ENCODE measurements at regions not wholly inside any gene's neighbourhood (a gene's known extent, or its start where the extent isn't known, plus 50 kb on each side); places are given as distances from the start of the nearest gene placed in this dataset.
"Not testable (repeated sequence)": the region's sequence is repeated elsewhere in the genome, so short reads cannot be mapped to it uniquely, and the experiment has no call there.

DNA sequence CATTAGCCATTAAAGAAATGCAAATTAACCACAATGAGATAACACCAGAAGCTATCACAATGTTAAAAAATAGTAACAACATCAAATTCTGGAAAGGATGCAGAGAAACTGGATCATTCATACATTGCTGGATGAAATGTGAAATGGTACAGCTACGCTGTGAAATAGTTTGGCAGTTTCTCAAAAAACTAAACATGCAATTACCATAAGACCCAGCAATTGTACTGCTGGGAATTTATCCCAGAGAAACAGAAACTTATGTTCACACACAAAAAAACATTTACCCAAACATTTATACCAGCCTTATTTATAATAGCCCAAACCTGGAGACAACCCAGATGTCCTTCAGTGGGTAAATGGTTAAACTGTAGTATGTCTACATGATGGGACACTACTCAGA is 592.9 kb downstream of the ZNF608 start:
- DNase-seq: no peak

DNA sequence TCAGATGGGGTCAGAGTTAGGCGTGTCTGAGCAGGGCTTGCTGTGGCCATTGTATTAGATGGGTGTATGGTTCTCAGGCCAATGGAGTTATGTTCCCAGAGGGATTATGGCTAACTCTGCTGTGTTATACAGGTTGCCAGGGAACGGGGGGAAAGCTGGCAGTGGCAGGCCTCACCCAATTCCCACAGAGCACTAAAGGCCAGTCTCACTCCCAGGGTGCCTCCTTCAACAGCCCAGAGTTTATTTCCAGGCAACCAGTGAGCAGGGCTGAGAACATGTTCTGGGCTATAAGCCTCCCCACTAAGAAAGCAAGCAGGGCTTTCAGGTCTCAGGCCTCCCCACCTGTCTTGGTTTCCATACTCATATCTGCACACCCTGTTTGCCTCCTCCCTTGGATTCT is 597.9 kb downstream of the ZNF608 start:
- DNase-seq: no peak

DNA sequence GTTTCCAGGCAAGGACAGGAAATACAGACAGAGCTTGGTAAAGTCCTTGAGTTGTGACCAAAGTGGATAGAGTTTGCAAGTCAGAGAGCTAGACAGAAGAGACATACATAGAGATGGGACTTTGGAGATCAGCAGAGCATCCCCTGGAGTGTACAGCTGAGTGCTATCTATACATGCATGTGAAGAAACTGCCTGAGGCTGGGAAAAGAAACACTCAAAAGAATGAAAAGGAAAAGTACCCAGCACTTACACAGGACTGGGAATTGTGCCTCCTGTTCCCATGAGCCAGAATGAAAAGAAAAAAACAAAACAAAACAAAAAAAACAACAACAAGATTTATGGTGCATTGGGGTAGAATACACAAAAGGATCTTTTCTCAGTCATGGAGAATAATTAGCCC is 606.4 kb downstream of the ZNF608 start:
- no peak for DNase-seq

DNA sequence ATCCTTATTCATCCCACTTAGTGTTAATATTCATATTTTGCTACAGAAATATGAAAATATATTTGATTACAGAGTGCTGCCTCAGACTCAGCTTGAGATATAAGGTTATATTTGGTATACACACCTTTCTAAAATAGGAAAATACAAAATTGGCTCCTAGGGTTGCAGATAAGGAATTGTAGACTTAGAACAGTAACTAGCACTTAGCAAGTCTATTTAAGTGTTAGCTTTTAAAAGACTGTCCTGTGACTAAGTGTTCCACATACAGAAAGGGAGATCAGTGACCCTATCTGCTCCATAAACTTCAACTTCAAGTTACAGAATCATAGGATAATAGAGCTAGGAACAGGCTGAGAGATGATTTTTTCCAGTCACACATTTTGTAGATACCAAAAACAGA is 607.0 kb downstream of the ZNF608 start:
- DNase-seq: no peak

DNA sequence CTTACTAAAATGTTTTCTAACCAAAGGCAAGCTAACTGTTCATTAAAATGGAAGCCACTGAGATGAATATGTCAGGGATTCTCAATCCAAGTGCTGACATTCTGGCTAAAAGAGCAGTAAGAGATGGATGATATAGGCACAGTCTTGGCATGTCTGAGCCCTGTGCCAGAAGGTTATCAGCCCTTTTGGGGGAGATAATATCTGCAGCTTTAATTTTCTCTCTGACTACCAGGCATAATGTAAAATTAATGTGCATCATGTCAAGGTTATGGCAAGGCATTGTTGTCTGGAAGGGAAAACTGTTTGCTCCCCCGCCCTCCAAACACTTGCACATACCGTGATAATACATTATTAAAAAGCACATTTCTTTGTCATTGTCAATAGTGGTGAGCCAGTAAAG is 609.8 kb downstream of the ZNF608 start:
- no peak for DNase-seq

DNA sequence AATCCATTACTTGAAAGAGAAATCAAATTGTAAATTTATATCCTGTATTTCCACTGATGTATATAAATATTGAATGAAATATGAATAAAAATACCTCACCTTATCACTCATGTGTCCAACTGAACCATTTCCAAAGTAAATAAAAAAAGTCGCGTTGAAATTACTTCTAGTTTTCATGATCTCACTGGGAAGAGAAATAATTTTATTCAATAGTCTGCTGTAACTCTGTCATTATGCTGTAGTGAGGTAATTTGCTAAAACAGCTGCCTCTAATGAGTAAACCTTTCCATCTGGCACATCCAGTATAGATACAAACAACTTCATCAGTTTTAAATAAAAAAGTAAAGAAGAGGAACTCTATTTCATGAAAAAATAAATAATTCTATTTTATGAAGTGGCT is 611.5 kb downstream of the ZNF608 start:
- DNase-seq: no peak

DNA sequence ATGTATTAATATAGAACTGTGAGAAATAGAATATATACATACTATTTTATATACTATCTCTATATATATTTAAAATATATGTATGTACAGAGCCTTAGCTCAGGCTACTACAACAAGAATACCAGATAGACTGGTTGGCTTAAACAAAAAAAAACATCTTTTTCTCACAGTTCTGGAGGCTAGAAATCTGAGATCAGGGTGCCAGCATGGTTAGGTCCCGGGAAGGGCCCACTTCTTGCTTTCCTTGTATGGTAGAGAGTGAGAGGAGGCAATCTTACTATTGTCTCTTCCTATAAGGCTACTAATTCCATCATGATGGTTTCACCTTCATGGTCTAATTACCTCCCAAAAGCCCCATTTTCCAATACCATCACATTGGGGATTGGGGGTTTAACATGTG is 613.0 kb downstream of the ZNF608 start:
- DNase-seq: no peak

DNA sequence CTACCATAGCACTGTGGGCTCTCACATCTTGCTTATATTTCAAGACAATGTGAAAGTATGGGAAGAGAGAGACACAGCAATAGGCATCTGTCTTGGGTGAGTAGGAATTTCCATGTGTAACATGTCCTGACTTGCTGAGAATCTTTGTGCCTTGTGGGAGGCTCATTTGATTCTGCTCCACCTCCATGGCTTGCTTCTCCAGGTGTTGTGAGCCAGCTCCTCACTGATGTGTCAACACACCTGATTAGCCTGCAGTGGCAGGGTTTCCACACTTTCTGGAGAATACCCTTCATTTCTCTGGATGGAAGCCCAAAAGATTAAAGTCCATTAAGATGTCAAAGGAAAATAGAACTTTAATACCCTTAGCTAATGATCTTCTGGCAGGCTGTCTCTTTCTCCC is 613.6 kb downstream of the ZNF608 start:
- no peak for DNase-seq

DNA sequence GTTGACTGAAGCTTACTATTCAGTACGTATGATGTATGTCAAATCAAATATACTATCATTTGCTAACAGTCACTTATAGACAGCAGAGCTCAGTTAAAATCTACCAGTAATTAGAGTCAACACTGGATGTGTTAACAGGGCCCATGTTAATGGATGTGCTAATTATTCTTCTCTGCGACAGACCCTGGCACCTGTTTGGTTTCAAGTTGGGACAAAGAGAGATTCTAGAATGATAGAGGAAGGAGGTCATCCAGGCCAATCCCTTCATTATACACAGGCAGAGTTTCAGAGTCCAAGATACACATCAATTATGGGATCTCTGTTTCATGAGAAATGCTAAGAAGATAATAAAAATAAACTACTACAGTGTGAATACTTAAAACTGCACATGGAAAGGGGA is 615.0 kb downstream of the ZNF608 start:
- no peak for DNase-seq

DNA sequence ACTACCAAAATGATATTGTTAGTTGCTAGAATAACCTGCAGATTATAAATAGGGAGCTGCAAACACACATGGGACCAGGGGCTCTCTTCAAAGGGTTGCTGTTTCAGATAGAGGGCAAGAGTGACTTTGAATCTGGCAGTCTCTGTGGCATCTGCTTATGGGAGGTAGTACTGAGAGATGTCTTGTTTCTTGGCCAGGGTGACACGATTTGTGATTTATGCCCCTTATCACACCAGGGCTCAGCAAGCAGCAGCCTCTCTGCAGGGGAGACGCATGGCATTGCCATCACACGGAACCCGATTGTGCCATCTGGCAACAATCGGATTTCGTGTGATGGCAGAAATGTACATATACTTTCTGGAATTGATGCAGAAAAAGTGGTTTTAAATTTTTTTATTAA is 615.6 kb downstream of the ZNF608 start:
- DNase-seq: no peak

DNA sequence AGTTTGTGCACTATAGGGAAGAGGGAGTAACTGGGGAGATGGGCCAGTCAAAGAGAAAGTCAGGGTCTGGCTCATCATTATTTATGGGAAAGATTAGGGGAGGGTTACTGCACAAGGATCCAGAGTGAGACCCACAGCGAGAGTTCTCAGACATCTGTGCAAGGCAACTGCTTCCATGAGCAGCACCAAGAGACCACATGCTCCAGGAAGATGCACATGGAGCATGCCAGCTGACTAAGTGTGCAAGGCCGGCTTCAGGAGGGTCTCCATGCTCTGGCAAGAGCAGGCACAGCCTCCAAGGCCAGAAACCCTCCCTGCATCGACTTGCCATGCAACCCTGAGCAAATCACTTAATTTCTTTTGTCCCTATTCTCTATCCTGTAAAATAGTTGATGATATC is 616.9 kb downstream of the CSNK1G3 start:
- no peak for DNase-seq

DNA sequence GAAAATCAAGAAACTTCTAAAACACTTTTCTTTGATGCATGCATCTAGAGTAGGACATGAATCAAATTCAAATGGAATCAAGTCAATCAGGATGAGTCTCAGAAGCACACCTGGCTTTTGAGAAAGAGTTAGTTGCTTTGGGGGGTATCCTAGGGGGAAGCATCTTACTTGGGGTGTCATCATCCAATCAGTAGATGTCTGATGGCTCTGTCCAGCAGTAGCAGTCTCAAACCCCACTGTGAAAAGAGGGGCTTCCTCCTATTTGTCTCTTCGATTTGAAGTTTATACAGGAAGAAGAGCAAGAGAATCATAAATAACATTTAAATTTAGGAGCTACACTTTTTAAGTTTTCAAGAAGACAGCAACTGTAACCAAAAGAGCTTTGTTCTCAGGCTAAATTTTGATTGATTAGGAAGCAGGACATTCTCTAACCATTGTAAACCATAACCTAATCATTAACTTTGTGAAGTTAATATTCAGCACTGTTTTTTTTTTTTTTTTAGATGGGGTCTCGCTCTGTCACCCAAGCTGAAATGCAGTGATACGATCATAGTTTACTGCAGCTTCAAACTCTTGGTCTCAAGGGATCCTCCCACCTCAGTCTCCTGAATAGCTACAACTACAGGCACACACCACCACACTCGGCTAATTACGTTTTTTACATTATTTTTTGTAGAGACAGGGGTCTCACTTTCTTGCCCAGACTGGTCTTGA is 614.7 kb downstream of the CSNK1G3 start:
- no peak for DNase-seq

DNA sequence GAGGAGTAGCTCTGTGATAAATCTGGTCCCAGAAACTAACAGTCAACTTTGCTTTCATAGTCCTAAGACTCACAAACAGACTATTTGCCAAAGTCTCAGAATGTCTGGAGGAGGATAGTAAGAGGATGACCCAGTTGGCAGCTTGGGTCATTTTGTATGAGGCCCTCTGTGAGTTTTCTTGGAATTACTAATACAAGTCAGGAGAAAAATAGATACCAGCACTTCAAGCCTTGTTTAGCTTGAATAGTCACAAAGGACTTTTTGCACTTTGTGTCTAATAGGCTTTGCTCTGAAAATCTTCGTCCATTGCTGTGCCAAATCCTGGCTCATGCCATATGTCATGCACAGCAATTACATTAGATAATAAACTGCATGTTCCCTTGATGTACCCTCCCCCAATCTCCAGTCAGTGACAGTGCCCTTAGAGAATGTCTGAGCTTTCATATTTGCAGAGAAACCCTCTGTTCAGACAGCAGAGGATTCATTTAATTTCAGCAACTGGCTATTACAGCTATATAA is 612.8 kb downstream of the CSNK1G3 start:
- DNase-seq: no peak

DNA sequence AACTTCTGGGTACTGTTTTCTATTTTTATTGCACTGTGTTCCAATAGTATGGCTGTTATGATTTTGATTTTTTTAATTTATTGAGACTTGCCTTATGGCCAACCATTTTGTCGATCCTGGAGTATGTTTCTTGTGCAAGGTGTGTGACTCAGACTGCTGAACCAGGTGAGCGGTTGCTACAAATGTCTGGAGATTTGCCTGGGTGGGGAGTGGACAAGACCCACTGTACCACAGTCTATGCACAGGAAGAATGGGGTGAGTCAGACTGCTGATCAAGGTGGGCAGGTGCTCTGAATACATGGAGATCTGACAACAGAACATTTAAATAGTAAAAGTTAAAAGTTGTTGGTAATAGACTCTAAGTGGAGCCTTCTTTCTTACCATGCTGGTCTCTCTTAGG is 609.2 kb downstream of the CSNK1G3 start:
- no peak for DNase-seq

DNA sequence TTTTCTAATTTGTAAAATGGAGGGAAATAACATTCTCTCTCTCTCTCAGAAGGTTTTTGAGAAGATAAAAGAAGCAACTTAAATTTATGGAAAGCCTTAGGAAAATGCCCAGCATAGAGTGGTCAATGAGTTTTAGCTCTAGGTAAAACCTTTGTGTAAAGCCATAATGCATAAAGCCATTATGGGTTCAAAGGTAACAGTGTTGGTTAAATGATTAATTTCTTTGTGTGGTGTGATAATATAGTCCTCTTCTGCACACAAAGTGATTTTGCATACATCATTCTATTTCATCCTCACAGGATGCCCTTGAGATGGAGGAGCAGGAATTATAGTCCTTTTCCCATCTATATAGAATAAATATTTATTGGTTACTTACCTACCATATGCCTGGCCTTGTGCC is 602.9 kb downstream of the CSNK1G3 start:
- DNase-seq: no peak

DNA sequence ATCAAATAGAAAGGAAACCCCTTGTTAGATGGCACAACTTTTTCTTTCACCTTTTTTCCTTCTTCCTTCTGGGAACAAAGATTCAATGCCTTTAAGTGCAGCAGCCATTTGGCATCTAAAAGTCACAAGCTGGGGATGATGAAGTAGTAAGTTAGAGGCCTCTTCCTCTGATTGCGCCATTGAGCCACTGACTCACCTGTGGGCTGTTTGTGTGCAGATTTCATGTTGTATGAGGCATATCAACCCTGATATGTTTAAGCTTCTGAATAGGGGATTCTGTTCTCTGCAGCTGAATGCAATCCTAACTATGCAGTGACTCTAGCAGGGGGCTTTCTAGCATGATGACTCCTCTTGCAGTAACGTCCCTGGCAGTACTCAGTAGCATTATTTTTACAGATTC is 599.9 kb downstream of the CSNK1G3 start:
- DNase-seq: no peak

DNA sequence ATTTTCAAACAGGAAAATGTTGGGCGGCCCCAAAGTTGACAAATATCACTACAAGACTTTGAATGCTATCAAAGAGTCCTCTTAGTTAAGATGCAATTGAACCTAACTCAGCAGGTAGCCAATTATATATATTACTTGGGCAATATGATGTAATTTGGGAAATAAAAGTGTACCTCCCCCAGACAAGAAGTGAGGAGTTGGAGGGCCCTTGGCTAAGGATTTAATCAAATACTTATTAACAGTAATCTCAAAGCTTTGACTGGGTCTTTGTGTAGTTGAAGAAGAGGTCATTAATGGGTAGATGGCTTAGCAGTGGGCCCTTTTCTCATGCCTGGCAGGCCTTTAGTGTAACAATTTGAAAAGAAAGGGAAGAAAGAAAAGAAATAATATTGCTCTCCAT is 599.0 kb downstream of the CSNK1G3 start:
- no peak for DNase-seq

DNA sequence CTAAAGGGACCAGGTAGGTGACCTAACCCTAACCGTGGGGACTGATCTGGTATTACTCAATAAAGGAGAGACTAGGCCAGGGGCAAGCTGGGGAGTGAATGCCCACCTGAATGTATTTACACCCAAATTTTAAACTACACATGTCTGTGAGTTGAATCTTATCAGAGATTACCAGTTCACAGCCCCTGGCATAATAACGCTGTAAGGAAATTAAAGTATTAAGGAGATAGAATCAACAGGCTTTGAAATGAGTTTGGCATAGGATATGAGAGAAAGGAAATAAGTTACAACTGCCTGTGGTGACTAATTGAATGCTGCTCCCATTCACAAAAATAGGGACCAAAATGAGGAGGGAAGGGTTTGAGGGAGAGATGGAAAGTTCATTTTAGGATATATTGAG is 593.3 kb downstream of the CSNK1G3 start:
- no peak for DNase-seq

DNA sequence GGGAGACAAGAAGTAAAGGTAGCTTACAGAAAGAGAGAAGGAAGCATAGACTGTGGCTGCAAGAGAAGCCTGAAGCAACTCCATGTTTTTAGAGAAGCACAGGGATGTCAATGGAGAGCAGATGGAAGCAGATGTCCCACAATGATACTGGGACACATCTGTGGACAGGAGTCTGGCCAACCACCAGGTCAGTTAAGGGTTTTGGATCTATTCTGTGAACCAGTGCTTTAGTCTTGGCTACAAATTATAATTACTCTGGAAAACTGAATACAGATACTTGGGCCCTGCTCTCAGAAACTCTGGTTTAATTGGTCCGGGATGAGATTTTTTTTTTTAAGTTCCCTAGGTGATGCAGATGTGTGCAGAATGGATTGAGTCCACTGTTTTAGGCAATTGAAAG is 592.8 kb downstream of the CSNK1G3 start:
- DNase-seq: no peak

DNA sequence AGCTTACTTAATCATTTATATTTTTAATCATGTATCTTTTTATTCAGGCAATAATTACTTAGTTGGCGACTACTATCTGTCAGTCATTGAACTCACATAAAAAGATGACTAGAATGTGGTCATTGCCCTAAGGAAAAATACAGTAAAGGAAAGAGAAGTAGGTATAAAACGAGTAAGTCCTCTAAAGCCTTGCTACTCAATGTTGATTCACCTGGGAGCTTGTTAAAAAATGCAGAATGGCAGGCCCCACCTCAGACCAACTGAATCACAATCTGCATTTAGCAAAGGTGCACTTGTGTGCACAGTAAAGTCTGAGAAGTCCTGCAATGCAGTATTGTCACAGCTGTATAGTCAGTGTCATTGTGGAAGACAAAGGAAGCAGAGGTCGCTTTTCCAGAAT is 592.4 kb downstream of the CSNK1G3 start:
- no peak for DNase-seq

DNA sequence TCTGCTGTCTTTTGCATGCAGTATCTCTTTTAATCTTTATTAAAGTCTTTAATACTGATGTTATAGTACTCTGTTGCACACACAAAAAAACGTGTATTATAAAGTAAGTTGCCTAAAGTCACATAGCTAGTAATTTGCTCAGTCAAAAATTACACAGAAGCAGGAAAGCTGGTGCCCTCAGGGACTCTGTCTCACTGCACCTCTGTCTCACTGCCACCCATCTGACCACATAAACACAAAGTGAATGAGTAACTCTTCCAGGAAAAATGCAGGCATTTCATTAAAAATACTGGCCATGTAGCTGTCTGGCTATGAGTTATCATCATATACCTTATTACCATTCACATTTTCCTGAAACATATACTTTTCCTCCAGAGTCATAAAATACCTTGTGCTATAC is 591.7 kb downstream of the CSNK1G3 start:
- DNase-seq: no peak

DNA sequence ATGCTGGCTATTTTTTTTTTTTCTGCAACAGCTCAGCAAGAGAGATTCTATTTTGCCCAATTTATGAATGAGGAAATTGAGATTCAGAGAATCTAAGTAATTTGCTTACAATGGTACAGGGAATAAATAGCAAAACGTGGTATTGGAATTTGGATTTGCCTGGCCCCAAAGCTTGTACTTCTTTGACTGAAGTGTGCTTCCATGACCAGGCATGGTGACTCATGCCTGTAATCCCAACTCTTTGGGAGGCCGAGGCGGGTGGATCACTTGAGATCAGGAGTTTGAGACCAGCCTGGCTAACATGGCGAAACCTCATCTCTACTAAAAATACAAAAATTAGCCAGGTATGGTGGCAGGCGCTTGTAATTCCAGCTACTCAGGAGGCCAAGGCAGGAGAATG is 591.1 kb downstream of the CSNK1G3 start:
- not testable (repeated sequence) for DNase-seq

DNA sequence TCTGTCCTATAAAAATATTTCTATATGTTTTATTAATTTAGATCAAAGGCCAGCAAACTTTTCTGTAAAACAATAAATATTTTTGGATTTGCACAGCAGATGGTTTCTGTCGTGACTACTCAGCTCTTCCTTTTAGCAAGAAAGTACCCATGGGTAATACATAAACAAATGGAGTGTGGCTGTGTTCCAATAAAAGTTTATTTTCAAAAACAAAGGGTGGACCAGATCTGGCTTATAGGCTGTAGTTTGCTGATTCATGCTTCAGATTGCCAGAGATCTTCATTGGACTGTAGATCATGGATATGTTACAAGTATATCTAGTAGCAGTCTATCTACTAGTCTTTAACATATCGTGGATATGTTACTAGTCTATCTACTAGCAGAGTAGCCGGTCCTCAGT is 590.5 kb downstream of the CSNK1G3 start:
- no peak for DNase-seq

DNA sequence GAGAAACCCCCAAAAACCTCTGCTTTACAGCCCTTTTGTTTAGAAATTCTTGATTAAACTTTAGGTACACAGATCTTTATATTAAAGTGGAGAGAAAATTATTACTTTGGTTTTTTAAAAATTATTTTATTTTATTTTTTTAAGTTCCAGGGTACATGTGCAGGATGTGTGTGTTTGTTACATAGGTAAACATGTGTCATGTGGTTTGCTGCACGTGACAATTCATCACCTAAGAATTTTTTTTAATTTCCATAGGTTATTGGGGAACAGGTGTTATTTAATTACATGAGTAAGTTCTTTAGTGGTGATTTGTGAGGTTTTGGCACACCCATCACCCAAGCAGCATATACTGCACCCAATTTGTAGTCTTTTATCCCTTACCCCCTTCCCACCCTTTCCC is 581.7 kb downstream of the CSNK1G3 start:
- no peak for DNase-seq
